Mesendoderm (in vitro differentiated cells): ENCODE measurements at regions not wholly inside any gene's neighbourhood (a gene's known extent, or its start where the extent isn't known, plus 50 kb on each side); places are given as distances from the start of the nearest gene placed in this dataset.
"Not testable (repeated sequence)": the region's sequence is repeated elsewhere in the genome, so short reads cannot be mapped to it uniquely, and the experiment has no call there.

Experiments
- DNase-seq: peaks from one replicate; pipeline ENCODE4 v3.0.0; 2013
- H2AK5ac ChIP-seq: 2 replicates; pipeline ENCODE4 v1.6.1; 2013; ENCODE audit warnings: low read length, inconsistent platforms
- H2BK120ac ChIP-seq: 2 replicates; pipeline ENCODE4 v1.6.1; 2013; ENCODE audit warnings: low read depth, mild to moderate bottlenecking, low read length, moderate library complexity, mixed read lengths
- H2BK15ac ChIP-seq: replicated peaks from 2 replicates; pipeline ENCODE4 v1.6.1; 2013; ENCODE audit warnings: low read depth, mild to moderate bottlenecking, moderate library complexity
- H2BK5ac ChIP-seq: 2 replicates; pipeline ENCODE4 v1.6.1; 2013; ENCODE audit warnings: low read length, inconsistent platforms
- H3K18ac ChIP-seq: 2 replicates; pipeline ENCODE4 v1.6.1; 2013; ENCODE audit warnings: mild to moderate bottlenecking, low read length, mixed read lengths
- H3K23ac ChIP-seq: one replicate; pipeline ENCODE4 v1.6.1; 2013; ENCODE audit warnings: low read length
- H3K27ac ChIP-seq: 2 replicates; pipeline ENCODE4 v1.5.1; 2013; ENCODE audit warnings: low read depth, mild to moderate bottlenecking, inconsistent platforms, low read length, moderate library complexity
- H3K27me3 ChIP-seq: 2 replicates; pipeline ENCODE4 v1.6.1; 2013; ENCODE audit warnings: low read length, control low read depth, mild to moderate bottlenecking, inconsistent platforms; ENCODE audit not compliant: insufficient read depth, poor library complexity
- H3K36me3 ChIP-seq: 2 replicates; pipeline ENCODE4 v1.6.1; 2013; ENCODE audit warnings: low read length, inconsistent platforms; ENCODE audit not compliant: control insufficient read depth, insufficient read depth
- H3K4ac ChIP-seq: one replicate; pipeline ENCODE4 v1.6.1; 2013; ENCODE audit warnings: low read depth, mild to moderate bottlenecking, low read length, moderate library complexity
- H3K4me1 ChIP-seq: 2 replicates; pipeline ENCODE4 v1.6.1; 2013; ENCODE audit warnings: low read depth, low read length, inconsistent platforms; ENCODE audit not compliant: control insufficient read depth
- H3K4me2 ChIP-seq: 2 replicates; pipeline ENCODE4 v1.6.1; 2013; ENCODE audit warnings: low read length
- H3K4me3 ChIP-seq: 2 replicates; pipeline ENCODE4 v1.5.1; 2013; ENCODE audit warnings: mild to moderate bottlenecking, low read length
- H3K56ac ChIP-seq: one replicate; pipeline ENCODE4 v1.6.1; 2013; ENCODE audit warnings: low read length
- H3K79me1 ChIP-seq: 2 replicates; pipeline ENCODE4 v1.6.1; 2013; ENCODE audit warnings: low read length, inconsistent platforms
- H3K79me2 ChIP-seq: 2 replicates; pipeline ENCODE4 v1.6.1; 2013; ENCODE audit warnings: mild to moderate bottlenecking, low read length; ENCODE audit not compliant: control insufficient read depth, insufficient read depth
- H3K9ac ChIP-seq: 2 replicates; pipeline ENCODE4 v1.6.1; 2013; ENCODE audit warnings: low read length, inconsistent platforms
- H4K5ac ChIP-seq: one replicate; pipeline ENCODE4 v1.6.1; 2013; ENCODE audit warnings: low read length
- H4K8ac ChIP-seq: one replicate; pipeline ENCODE4 v1.6.1; 2013; ENCODE audit warnings: low read depth, mild to moderate bottlenecking, control low read depth, low read length, moderate library complexity
- WGBS: extraction: QIAGEN DNeasy Blood & Tissue Kit; methylation state at CpG from one replicate; pipeline ENCODE4 v1.1.7; 2013; ENCODE audit warnings: low lambda C conversion rate, missing lambda C conversion rate; ENCODE audit not compliant: insufficient coverage; ENCODE audit errors: extremely low coverage; 5-methylcytosine and 5-hydroxymethylcytosine counted together

GRCh38 chr17:20684975-20685374 lies 105.5 kb downstream of the CDRT15L2 start:
- H3K56ac ChIP-seq, H3K4me2 ChIP-seq, H3K79me1 ChIP-seq, H2AK5ac ChIP-seq, H3K23ac ChIP-seq, H3K18ac ChIP-seq, H2BK120ac ChIP-seq, H3K4ac ChIP-seq, H3K27ac ChIP-seq, H3K9ac ChIP-seq, H3K4me3 ChIP-seq, H3K36me3 ChIP-seq, H3K27me3 ChIP-seq, H2BK15ac ChIP-seq, H4K5ac ChIP-seq, H4K8ac ChIP-seq, DNase-seq, H2BK5ac ChIP-seq, H3K4me1 ChIP-seq, H3K79me2 ChIP-seq: not testable (repeated sequence)
- no CpG with 5 or more reads among the region's 32 CpGs for WGBS

GRCh38 chr17:20687584-20687983 lies 108.1 kb downstream of the CDRT15L2 start:
- H3K4ac ChIP-seq, H3K56ac ChIP-seq, H4K5ac ChIP-seq, H3K4me1 ChIP-seq, H3K79me1 ChIP-seq, H3K9ac ChIP-seq, H4K8ac ChIP-seq, H2BK120ac ChIP-seq, DNase-seq, H3K4me2 ChIP-seq, H3K18ac ChIP-seq, H3K4me3 ChIP-seq, H2BK15ac ChIP-seq, H3K23ac ChIP-seq, H3K27me3 ChIP-seq, H3K36me3 ChIP-seq, H3K27ac ChIP-seq, H2BK5ac ChIP-seq, H2AK5ac ChIP-seq, H3K79me2 ChIP-seq: not testable (repeated sequence)
- WGBS, result no CpG with 5 or more reads among the region's 2 CpGs

GRCh38 chr17:20689170-20689749 lies 109.7 kb downstream of the CDRT15L2 start:
- H3K79me1 ChIP-seq, H4K5ac ChIP-seq, H3K18ac ChIP-seq, H2BK120ac ChIP-seq, H3K79me2 ChIP-seq, H3K56ac ChIP-seq, H2AK5ac ChIP-seq, H3K36me3 ChIP-seq, H3K23ac ChIP-seq, H3K4me1 ChIP-seq, H4K8ac ChIP-seq, H2BK15ac ChIP-seq, DNase-seq, H3K27ac ChIP-seq, H3K9ac ChIP-seq, H3K4me2 ChIP-seq, H2BK5ac ChIP-seq, H3K4me3 ChIP-seq, H3K27me3 ChIP-seq, H3K4ac ChIP-seq: not testable (repeated sequence)
- WGBS, result no CpG with 5 or more reads among the region's 10 CpGs

GRCh38 chr17:20692706-20693105 lies 113.2 kb downstream of the CDRT15L2 start:
- WGBS, result no CpG with 5 or more reads among the region's 1 CpG
- not testable (repeated sequence) for H3K79me1 ChIP-seq, H3K36me3 ChIP-seq, H3K56ac ChIP-seq, H2BK5ac ChIP-seq, H3K18ac ChIP-seq, H3K27ac ChIP-seq, H3K27me3 ChIP-seq, H3K4me1 ChIP-seq, H2BK15ac ChIP-seq, H3K23ac ChIP-seq, H3K4ac ChIP-seq, H2BK120ac ChIP-seq, H4K5ac ChIP-seq, DNase-seq, H3K4me3 ChIP-seq, H3K4me2 ChIP-seq, H3K79me2 ChIP-seq, H2AK5ac ChIP-seq, H3K9ac ChIP-seq, H4K8ac ChIP-seq

GRCh38 chr17:20695871-20696270 lies 116.3 kb downstream of the CDRT15L2 start:
- H3K4me1 ChIP-seq, H3K4me3 ChIP-seq, H3K23ac ChIP-seq, H2BK15ac ChIP-seq, H3K18ac ChIP-seq, H3K9ac ChIP-seq, H2BK5ac ChIP-seq, H3K56ac ChIP-seq, H3K79me1 ChIP-seq, DNase-seq, H4K8ac ChIP-seq, H3K27me3 ChIP-seq, H2BK120ac ChIP-seq, H3K4ac ChIP-seq, H2AK5ac ChIP-seq, H3K27ac ChIP-seq, H4K5ac ChIP-seq, H3K4me2 ChIP-seq, H3K79me2 ChIP-seq, H3K36me3 ChIP-seq: not testable (repeated sequence)
- WGBS, result no CpG with 5 or more reads among the region's 1 CpG

GRCh38 chr17:20698463-20699206 lies 119.1 kb downstream of the CDRT15L2 start:
- not testable (repeated sequence) for H2BK15ac ChIP-seq, H3K27ac ChIP-seq, DNase-seq, H3K4ac ChIP-seq, H3K79me2 ChIP-seq, H3K18ac ChIP-seq, H3K79me1 ChIP-seq, H2AK5ac ChIP-seq, H3K23ac ChIP-seq, H3K4me2 ChIP-seq, H3K4me1 ChIP-seq, H2BK120ac ChIP-seq, H3K36me3 ChIP-seq, H3K4me3 ChIP-seq, H3K56ac ChIP-seq, H3K27me3 ChIP-seq, H2BK5ac ChIP-seq, H4K5ac ChIP-seq, H3K9ac ChIP-seq, H4K8ac ChIP-seq
- WGBS, result no CpG with 5 or more reads among the region's 8 CpGs
